Endothelial cell of umbilical vein (primary cell): ENCODE measurements at regions not wholly inside any gene's neighbourhood (a gene's known extent, or its start where the extent isn't known, plus 50 kb on each side); places are given as distances from the start of the nearest gene placed in this dataset.

ENCODE experiments used
- BruUV-seq: library from RNA; stranded (reverse); fragments of 400-500 nt; replicated peaks from 2 replicates; lab custom pipeline; 2021; lab: Mats Ljungman, UMichigan
- CTCF ChIA-PET: fragments of 300-600, 350-600 bp; sonication (Branson Sonifier 250); formaldehyde crosslinking; loops from one replicate; lab custom pipeline; 2021; ENCODE audit warnings: antibody characterized with exemption, inconsistent platforms; lab: Charles Lee
- POLR2A ChIA-PET: fragments of 300-600, 350-600 bp; sonication (Branson Sonifier 250); formaldehyde crosslinking; loops from one replicate; lab custom pipeline; 2021; ENCODE audit warnings: antibody characterized with exemption, inconsistent platforms; lab: Charles Lee
- DNase-seq: peaks from one replicate; pipeline ENCODE4 v3.0.0-alpha.2; 2011; ENCODE audit warnings: low read depth, low spot score
- FAIRE-seq: peaks from 2 replicates; lab custom pipeline; 2011; peaks lifted over from hg19 to GRCh38; lab: Jason Lieb, UNC
- H2AFZ ChIP-seq: 2 replicates; pipeline ENCODE4 v1.6.0; 2012; ENCODE audit warnings: low read depth, low read length, control low read depth, inconsistent platforms
- H3K27ac ChIP-seq: 2 replicates; pipeline ENCODE4 v1.5.1; 2011; ENCODE audit warnings: low read depth, mild to moderate bottlenecking, control low read depth, low read length, moderate library complexity; ENCODE audit not compliant: insufficient read depth
- H3K27me3 ChIP-seq, 2 experiments: 2 replicates each; pipeline versions ENCODE4 v1.6.0 to v1.6.1; 2011; ENCODE audit warnings: low read length in 2 of 2, mixed read lengths in 1 of 2; ENCODE audit not compliant: control insufficient read depth in 2 of 2, insufficient read depth in 2 of 2
- H3K36me3 ChIP-seq, 2 experiments: 2 replicates in 1 of 2; 3 replicates in 1 of 2; pipeline ENCODE4 v1.5.1; 2011; ENCODE audit warnings: low read length in 2 of 2, mild to moderate bottlenecking in 1 of 2, moderate library complexity in 1 of 2; ENCODE audit not compliant: control insufficient read depth in 2 of 2, insufficient read depth in 2 of 2; ENCODE audit errors: extremely low read depth in 1 of 2
- H3K4me1 ChIP-seq: 3 replicates; pipeline ENCODE4 v1.5.1; 2011; ENCODE audit warnings: mild to moderate bottlenecking, low read length; ENCODE audit not compliant: control insufficient read depth, insufficient read depth; ENCODE audit errors: extremely low read depth
- H3K4me2 ChIP-seq: 2 replicates; pipeline ENCODE4 v1.6.1; 2011; ENCODE audit warnings: low read length, control low read depth, mixed read lengths; ENCODE audit not compliant: insufficient read depth
- H3K4me3 ChIP-seq, 3 experiments: fragments of 200-600 bp in 1 of 3; sonication (generic), shearing (Covaris generic) in 1 of 3; replicated peaks in 1 of 3; 2 replicates each; pipeline ENCODE4 v1.5.1; 2011 to 2016; ENCODE audit warnings: control low read depth in 3 of 3, low read length in 3 of 3, mild to moderate bottlenecking in 2 of 3, inconsistent platforms in 1 of 3, low read depth in 1 of 3, moderate library complexity in 1 of 3; ENCODE audit not compliant: insufficient read depth in 1 of 3
- H3K79me2 ChIP-seq: 2 replicates; pipeline ENCODE4 v1.6.0; 2012; ENCODE audit warnings: low read length, inconsistent platforms; ENCODE audit not compliant: control insufficient read depth, insufficient read depth
- H3K9ac ChIP-seq: replicated peaks from 2 replicates; pipeline ENCODE3; 2011; ENCODE audit warnings: low read length, control low read depth; ENCODE audit not compliant: insufficient read depth; ENCODE audit errors: extremely low read depth
- H3K9me1 ChIP-seq: replicated peaks from 3 replicates; pipeline ENCODE4 v1.6.0; 2011; ENCODE audit warnings: mild to moderate bottlenecking, low read length; ENCODE audit not compliant: control insufficient read depth, insufficient read depth; ENCODE audit errors: extremely low read depth
- H3K9me3 ChIP-seq: replicated peaks from 2 replicates; pipeline ENCODE4 v1.5.1; 2012; ENCODE audit warnings: low read length, inconsistent platforms; ENCODE audit not compliant: control insufficient read depth, insufficient read depth
- H4K20me1 ChIP-seq: replicated peaks from 2 replicates; pipeline ENCODE3; 2011; ENCODE audit warnings: mild to moderate bottlenecking, low read length; ENCODE audit not compliant: control insufficient read depth, insufficient read depth; ENCODE audit errors: extremely low read depth
- CTCF ChIP-seq, 2 donors: IDR thresholded peaks; 1 replicate in 1 of 2; 2 replicates in 1 of 2; pipeline ENCODE4 v1.5.1; 2011; ENCODE audit warnings: low read length in 2 of 2, mild to moderate bottlenecking in 2 of 2, moderate library complexity in 2 of 2, control low read depth in 1 of 2, inconsistent platforms in 1 of 2, low read depth in 1 of 2; ENCODE audit not compliant: insufficient read depth in 1 of 2; ENCODE audit errors: extremely low read depth in 1 of 2
- EZH2 ChIP-seq: IDR thresholded peaks from 2 replicates; pipeline ENCODE4 v1.6.1; 2012; ENCODE audit warnings: borderline replicate concordance, low read depth, mild to moderate bottlenecking, moderate library complexity, low read length, inconsistent platforms; ENCODE audit not compliant: severe bottlenecking
- FOS ChIP-seq: IDR thresholded peaks from 2 replicates; pipeline ENCODE4 v1.6.1; 2011; ENCODE audit warnings: mild to moderate bottlenecking, low read length, moderate library complexity, borderline replicate concordance; ENCODE audit not compliant: insufficient read depth
- JUN ChIP-seq: IDR thresholded peaks from 2 replicates; pipeline ENCODE4 v1.6.1; 2011; ENCODE audit warnings: borderline replicate concordance, low read depth; ENCODE audit not compliant: insufficient read length, insufficient read depth
- MAX ChIP-seq: IDR thresholded peaks from 2 replicates; pipeline ENCODE4 v1.6.1; 2011; ENCODE audit not compliant: insufficient read depth, insufficient read length
- POLR2AphosphoS5 ChIP-seq: IDR thresholded peaks from 2 replicates; pipeline ENCODE4 v1.6.1; 2012; ENCODE audit warnings: low read depth, mild to moderate bottlenecking, control low read depth, low read length, moderate library complexity; ENCODE audit not compliant: insufficient read depth
- dilution Hi-C: fragments of 300-500 bp; cut with MboI; formaldehyde crosslinking; loops from one replicate; pipeline ENCODE4 v1.15.0; 2019; ENCODE audit warnings: low sequenced_read_pairs; ENCODE audit not compliant: extremely low pct_ligation_motif_present
- intact Hi-C: fragments of 100-400 bp; cut with micrococcal nuclease; formaldehyde crosslinking; loops from one replicate; pipeline ENCODE4 v1.10.0; 2022

- no peaks in the 10 kb centered on the region for H4K20me1 ChIP-seq
- no peaks in the 10 kb centered on the region for H3K27me3 ChIP-seq
- CTCF ChIA-PET = no interaction called here
- dilution Hi-C loops (no loop called here), intact Hi-C loops (no loop called here)
- no peak overlapping the region for H3K4me3 ChIP-seq
- no peaks in the 10 kb centered on the region for H3K4me1 ChIP-seq
- H3K4me2 ChIP-seq = no peak overlapping the region
- H3K27ac ChIP-seq = no peak overlapping the region
- BruUV-seq = no TSS peak
- TF ChIP-seq JUN = no peak
- no peak for TF ChIP-seq MAX
- no peak for TF ChIP-seq CTCF (IDR thresholded peaks at IDR 0.05; ENCODE audit: extremely low read depth in 1 of 2, insufficient read depth in 1 of 2, low read depth in 1 of 2, low read length in 2 of 2)
- no peak for TF ChIP-seq FOS
- no peak for TF ChIP-seq POLR2AphosphoS5
- POLR2A ChIA-PET = no interaction called here
- FAIRE-seq = no peak
- no peaks in the 10 kb centered on the region for H3K79me2 ChIP-seq
- H2AFZ ChIP-seq = no peak overlapping the region
- H3K9me1 ChIP-seq = no peaks in the 10 kb centered on the region
- no peaks in the 10 kb centered on the region for H3K36me3 ChIP-seq
- H3K9me3 ChIP-seq = peaks cover 2% of the 10 kb centered on the region
- DNase-seq = no peak
- H3K9ac ChIP-seq = no peak overlapping the region
Measured at GRCh38 chr18:78629426-78629825, 350.2 kb upstream of the SALL3 start.

DNA sequence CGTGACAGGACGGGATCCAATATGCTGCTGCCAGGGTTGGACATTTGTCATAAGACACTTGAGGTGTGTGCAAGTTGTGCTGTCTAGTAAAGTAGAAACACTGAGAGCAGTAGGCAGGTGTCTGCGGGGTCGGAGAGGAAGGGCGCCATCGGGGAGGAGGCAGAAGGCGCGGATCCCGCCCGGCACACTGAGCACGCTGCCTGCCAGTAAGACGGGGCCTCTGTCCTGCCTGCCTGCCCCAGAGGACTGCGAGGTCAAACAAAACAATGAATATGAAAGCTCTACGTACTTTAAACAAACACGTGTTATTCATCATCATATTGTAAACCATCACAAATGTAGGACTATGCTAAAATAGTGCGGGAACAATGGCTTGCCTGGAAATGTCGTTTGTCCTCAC, 349.3 kb upstream of the SALL3 start:
- H3K9me3 ChIP-seq = peaks cover 2% of the 10 kb centered on the region
- ChIA-PET POLR2A (no interaction called here), CTCF (no interaction called here)
- H3K4me3 ChIP-seq = no peak overlapping the region
- no peaks in the 10 kb centered on the region for H4K20me1 ChIP-seq
- no peak overlapping the region for H2AFZ ChIP-seq
- no peaks in the 10 kb centered on the region for H3K36me3 ChIP-seq
- H3K4me2 ChIP-seq = no peak overlapping the region
- no peaks in the 10 kb centered on the region for H3K9me1 ChIP-seq
- no peak overlapping the region for H3K9ac ChIP-seq
- dilution Hi-C loops (no loop called here), intact Hi-C loops (no loop called here)
- TF ChIP-seq FOS = no peak
- no peak for TF ChIP-seq EZH2
- no peak for TF ChIP-seq CTCF (IDR thresholded peaks at IDR 0.05; ENCODE audit: extremely low read depth in 1 of 2, insufficient read depth in 1 of 2, low read depth in 1 of 2, low read length in 2 of 2)
- no peak for TF ChIP-seq POLR2AphosphoS5
- H3K27me3 ChIP-seq = no peaks in the 10 kb centered on the region
- H3K27ac ChIP-seq = no peak overlapping the region
- no TSS peak for BruUV-seq
- FAIRE-seq (no peak), DNase-seq (no peak)
- H3K4me1 ChIP-seq = no peaks in the 10 kb centered on the region
- H3K79me2 ChIP-seq = no peaks in the 10 kb centered on the region
